HPDE6-E6E7 (cell line): ENCODE measurements at regions not wholly inside any gene's neighbourhood (a gene's known extent, or its start where the extent isn't known, plus 50 kb on each side); places are given as distances from the start of the nearest gene placed in this dataset.
A peak's percentile ranks its signal among the peaks of the same experiment; 100 is the strongest.
"Not testable (repeated sequence)": the region's sequence is repeated elsewhere in the genome, so short reads cannot be mapped to it uniquely, and the experiment has no call there.

Experiments
- DNase-seq: peaks from one replicate; pipeline ENCODE4 v3.0.0; 2011; ENCODE audit warnings: missing footprints; ENCODE audit errors: extremely low spot score

DNA sequence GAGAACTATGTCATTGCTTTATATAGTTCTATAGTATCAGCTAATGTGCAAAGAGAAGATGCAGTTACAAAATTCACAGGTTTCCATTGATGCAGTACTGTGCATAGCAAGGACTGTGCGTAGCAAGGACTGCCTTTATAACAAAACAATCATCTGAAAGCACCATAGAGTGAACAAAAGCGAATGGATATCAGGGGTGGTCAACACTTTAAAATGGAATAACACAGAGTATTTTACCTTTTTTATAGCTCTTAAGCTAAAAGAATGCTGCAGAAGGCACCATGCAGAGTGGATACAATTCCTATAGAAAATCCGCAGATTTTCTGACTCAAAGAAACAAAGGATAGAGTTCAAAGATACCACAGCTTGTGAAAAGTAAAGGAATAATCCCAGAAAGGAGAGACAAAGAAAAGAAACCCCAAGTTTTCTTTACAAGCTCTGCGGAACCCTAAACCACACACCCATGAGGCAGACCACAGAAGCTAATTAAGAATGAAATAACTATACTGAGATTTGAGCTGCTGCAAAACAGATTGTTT, 229.9 kb upstream of the DTNA start:
- DNase-seq, result no peak

DNA sequence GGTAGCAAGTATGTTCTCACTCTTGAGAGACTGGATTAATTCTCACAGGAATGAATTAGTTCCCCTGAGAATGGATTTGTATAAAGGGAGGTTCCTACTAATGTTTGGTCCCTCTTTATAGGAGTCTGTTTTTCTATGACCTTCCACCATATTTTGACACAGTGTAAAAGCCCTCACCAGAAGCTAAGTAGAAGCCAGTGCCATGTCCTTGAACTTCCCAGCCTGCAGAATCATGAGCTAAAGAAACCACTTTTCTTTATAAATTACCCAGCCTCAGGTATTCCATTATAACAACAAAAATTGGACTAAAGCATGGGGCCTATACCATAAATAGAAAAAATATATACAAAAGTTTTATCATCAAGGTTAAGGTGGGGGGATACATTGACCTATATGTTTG, 227.9 kb upstream of the DTNA start:
- no peak for DNase-seq

DNA sequence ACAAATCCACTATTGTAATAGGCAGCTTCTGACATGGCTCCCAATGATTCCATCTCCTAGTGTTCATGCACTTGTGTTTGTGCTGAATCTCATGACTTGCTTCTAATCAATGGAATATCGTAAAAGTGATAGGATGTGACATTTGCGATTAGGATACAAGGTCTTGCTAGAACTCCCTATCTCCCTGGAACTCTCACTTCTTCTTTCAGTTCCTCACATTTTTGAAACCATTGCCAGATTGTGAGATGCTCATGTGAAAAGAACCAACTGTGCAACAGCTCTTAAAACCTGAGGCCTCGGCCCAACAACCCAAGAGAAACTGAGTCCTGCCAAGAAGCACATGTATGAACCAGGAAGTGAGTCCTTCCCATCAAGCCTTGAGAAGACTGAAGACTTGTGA, 226.9 kb upstream of the DTNA start:
- DNase-seq, result no peak

DNA sequence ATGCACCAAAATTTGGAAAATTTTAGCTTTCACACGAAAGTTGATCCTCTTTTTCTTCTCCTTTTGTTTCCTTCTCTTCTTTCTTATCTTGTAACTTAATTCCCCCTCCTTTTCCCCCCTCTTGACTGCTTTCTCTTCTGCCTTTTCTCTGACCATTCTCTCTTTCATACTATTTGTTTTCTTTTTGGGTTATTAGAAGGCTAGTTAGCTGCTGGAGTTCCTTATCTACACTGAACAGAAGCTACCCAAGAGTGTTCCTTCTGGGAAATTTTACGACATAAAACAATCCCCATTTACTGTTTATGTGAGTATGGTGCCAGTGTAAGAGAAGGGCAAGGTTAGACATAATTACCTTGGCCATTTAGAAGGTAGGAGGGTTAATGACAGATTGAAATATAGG, 218.4 kb upstream of the DTNA start:
- DNase-seq, result no peak

DNA sequence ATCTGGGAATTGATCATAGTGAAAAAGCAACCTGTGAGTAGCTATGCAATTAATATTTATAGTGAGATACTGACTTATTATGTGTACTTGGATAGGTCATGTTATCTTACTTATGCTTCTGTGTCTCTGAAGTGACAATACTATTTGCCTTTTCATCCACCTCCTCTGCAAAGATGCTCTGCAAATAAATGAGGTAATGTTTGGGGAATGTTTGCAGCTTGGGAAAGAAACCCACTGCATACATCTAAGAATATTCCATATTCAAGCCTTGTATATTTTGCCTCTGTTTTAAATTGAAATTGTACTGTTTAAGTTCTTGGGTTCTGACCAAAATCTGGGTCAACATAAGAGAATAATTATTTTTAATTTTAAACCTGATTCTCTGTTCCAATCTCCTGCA, 217.4 kb upstream of the DTNA start:
- DNase-seq, result no peak

DNA sequence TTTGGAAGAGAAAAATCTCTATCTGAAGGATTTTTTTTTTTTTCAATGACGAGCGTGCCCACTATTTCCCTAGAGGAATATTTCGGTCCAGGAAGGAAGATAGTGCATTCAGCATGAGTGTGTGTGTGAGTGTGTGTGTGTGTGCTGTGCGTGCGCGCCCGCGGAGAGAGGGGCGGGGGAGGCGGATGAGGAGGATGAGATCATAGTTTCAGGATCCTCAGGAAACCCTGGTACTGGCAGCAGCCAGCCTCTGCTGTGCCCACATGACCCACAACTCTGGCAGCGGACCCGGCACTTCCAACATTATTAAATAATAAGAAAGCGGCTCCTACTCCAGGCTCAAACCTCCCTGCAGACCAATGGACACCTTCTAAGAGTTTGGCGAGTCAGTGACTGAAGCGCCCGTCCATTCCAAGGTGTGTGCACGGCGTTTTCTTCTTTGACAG, 217.0 kb upstream of the DTNA start:
- DNase-seq, result peak; percentile 34

DNA sequence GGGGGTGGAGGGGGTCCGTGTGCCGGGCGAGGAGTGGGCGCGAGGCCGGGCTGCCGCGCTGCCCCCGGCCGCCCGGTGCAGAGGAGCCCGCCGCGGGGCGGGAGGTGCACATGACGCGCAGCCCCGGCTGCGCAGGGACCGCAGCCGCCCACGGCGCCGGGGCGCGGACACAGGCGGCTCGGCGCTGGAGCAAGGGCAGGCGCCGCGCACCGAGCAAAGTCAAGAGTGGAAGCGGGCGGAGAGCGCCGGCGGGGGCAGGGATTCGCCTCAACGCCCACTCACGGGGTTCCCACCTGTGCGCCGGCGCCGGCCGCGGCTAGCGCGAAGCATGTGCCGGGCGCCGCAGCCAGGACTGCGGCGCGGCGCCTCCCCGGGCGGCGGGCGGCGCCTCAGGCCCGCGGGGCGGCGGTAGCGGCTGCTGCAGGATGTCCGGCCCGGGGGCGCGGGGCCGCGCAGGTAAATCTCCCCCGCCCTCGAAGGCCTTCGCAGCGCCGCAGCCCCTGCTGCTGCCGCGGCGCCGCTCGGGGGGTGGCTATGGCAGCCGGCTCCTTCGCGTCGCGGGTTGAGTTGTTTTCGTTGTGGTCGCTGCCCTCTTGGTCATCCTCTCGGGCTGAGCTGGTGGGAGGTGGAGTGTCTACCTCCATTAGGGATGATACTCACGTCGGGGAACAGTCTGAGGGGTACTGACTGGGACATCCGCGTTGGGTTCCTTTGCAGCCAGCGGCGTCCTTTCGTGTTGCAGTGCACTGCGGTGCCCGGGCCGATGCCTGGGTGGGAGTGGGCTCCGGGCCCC, 216.3 kb upstream of the DTNA start:
- DNase-seq, result no peak

DNA sequence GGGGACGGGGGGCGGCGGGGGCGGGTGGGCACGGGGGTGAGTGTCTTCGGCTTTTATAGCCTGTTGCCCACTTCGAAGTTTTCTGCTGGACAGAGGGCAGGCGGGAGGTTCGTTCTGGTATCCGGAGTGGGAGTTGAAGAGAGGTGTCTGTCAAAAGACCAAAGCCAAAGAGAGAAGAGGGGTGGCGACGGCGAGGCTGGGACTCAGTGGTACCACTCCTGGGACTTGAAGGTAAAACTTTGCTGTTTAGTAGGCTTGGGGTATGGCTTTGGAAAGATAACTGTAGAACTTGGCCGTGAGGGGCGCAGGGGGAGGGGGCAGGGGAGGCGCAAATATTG, 215.8 kb upstream of the DTNA start:
- no peak for DNase-seq

DNA sequence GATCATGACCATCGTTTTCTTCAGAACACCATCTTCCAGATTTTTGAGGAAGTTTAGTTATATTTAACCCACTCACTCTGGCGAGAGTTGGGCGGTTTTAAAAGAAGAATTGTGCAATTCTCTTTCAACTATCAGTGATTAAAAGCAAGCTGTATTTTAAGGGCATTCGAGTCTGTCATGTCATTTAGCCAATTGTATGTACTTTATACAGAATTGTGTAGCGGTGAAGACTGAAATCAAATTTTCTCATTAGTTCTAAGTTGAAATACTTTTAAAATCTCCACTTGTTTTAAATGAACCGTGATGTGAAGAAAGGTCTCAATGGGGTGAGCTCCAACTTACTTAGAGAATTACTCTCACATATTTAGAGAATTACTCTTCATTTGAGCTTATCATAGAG, 214.6 kb upstream of the DTNA start:
- no peak for DNase-seq

DNA sequence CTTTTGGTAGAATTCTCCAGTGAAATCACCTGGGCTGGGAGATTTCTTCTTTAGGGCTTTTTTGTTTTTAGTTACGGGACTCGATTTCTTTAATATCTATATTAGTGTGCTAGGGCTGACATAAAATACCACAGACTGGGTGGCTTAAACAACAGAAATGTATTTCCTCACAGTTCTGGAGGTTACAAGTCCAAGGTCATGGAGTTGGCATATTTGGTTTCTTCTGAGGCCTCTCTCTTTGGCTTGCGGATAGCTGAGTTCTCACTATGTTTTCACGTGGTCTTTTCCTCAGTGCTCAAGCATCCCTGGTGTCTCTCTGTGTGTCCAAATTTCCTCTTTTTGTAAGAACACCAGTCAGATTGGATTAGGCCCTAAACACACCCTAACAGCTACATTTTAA, 208.5 kb upstream of the DTNA start:
- DNase-seq, result no peak

DNA sequence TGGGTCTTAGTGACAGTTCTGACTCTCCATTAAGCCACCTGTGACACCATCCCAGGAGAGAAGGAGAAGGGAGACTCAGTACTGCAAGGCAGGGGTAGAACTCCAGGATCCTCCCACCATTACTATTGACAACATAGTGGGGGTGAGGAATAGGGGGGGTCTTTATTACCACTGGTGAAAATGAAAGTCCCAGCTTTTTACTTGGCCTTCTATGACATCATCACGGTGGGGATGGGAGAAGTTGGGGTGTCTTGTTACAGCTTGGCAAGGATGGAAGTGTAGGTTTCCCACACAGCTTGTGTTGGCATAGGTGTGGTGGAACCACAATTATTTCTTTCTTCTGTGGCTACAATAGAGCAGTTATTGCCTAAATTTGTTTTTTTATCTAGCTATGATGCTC, 203.9 kb upstream of the DTNA start:
- DNase-seq, result no peak

DNA sequence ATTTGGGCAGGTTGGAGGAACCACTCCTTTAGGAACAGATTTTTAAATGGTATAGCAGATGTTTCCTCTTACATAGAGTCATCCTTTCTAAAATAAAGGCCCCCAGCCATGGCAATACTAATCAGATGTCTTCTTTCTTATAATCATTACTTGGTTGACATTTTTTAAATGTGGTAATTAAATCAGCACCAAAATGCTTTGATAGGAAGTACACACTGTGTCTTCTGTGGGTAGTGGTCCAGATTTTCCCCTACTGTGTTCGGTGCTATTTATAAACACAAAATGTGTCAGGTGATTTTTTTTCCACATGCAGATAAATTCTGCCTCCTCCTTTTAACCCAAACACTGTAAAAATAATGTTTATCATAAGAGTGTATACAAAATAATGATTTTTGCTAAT, 200.9 kb upstream of the DTNA start:
- no peak for DNase-seq

DNA sequence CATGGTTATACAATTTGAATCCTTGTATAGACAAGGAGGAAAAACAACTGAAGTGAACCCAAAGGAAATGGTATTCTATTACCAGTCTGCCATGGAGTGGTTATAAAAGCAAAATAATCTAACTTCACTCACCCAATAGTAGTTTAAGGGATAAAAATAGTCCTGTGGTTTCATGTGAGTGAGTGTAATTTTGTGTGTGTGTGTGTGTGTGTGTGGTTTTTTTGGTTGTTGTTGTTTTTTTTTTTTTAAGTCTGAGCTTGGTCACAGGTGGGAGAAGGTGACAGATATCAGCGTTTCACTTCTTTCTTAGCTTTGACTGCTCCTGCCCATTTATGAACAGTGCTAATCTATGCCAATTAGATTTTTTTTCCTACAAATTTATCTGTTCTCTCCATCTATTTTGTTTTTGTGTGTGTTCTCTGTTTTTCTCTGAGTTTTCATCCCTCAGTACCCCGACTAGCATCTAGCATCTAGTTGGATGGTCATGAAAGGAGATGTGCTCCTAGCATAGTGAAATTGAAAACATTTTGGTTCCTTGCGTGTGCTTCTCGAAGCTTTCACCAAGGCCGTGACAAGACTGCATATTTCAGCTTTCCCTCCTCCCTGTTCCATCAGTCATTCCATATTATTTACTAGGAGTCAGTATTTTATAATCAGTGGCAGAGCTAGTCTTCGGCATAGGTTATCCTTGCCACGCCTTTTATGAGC, 200.1 kb upstream of the DTNA start:
- no peak for DNase-seq

DNA sequence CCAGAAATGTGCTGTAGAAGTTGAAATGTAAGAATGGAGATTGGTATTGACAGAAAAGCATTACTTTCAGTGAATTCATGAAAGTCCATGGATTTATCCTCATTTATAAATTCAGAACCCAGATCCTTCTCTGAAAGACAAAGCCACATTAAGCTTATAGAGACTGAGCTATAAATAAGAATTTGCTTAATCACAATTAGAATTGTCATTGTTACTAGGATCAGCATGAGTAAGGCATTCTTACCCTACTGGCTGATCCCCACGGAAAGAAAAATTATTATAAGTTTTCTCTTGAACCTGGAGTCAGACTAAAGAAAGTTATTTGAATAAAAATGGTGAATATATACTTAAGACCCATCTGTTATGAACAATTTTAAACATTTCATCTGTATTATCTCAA, 199.2 kb upstream of the DTNA start:
- no peak for DNase-seq

DNA sequence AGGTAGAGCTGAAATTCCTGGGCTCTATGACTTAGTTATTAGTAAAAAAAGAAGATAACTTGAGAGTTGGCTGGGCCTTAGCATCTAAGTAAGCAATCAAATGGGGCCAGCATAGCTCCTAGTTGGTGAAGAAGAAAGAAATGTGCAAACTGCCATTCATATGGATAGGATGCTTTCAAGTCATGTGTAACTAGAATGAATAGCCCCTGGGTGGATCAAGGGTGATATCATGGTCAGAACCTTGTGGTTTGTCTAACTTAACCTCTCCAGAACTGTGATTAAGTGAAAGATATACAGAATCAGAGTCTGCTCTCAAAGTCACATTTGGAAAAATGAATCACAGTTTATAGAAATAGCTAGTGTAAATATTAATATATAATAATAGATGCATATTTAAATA, 198.7 kb upstream of the DTNA start:
- no peak for DNase-seq

DNA sequence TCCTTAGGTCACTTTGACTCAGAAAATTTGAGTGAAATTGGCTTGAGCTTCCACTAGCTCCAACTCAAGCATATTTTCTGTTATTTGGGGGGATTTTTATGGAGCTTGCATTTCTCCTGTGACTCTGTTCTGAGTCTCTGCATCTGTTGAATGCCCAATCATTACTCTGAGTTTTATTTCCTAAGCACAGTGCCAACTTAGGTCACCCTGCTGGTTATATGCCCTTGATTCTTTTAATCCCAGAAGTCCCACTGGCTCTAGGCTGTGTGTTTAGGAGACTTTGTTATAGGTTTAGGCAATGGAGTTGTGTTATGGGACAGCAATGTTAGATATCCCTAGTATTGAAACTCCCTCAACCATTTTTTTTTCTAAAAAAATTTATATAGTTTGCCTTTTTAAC, 198.2 kb upstream of the DTNA start:
- DNase-seq, result no peak

DNA sequence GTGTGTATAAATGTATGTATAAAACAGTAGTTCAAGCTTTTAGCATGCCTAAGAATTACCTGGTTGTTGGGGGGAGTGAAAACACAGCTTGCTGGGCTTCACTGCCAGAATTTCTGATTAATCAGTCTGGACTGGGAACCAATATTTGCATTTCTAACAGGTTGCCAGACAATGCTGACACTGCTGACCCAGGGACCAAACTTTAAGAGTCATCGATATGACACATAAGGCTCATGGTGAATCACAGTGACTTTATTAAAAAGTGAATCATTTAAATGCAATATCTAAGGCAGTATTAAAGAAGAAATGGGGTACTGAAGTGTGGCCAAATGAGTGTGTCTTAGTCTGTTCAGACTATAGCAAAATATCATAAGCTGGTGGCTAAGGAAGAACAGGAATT, 195.9 kb upstream of the DTNA start:
- DNase-seq, result no peak

DNA sequence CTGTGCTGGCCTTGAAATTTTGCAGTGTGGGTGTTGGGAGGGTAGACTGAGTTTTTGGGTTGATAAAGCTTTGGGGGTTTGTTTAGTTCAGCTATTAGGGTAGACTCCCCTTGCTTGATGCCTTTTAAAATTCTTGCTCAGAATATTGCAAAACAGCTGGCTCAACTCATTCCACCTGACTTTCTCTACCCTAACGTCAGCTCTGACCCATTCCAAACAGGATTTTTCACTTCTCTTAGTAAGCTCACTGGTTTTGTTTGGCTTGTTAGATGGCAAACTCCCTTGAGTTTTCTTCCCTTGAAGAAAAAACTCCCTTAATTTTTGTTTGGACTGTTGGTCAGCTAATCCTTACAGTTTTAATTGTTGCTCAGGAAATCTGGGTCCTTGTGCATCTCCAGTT, 195.1 kb upstream of the DTNA start:
- no peak for DNase-seq

DNA sequence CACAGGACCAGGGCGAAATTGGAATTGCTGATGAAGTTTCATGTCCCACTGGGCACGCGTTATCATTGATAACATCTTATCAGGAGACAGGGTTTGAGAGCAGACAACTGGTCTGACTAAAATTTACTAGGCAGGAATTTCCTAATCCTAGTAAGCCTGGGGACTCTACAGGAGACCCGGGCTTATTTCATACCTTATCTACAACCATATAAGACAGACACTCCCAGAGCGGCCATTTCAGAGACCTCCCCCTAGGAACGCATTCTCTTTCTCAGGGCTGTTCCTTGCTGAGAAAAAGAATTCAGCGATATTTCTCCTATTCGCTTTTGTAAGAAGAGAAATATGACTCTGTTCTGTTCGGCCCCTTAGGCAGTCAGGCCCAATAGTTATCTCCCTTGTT, 193.7 kb upstream of the DTNA start:
- DNase-seq, result not testable (repeated sequence)

DNA sequence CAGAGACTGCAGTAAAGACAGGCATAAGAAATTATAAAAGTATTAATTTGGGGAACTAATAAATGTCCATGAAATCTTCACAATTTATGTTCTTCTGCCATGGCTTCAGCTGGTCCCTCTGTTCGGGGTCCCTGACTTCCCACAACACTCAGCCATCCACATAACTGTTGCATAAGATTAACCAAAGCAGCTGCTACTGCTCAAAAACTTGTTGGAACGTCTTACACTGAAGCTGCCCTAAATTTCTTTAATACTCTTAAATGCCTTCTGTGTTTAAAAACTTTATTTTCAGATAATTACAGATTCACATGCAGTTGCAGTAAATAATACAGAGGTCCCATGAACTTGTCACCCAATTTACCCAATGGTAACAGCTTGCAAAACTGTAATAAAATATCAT, 193.1 kb upstream of the DTNA start:
- DNase-seq, result not testable (repeated sequence)

DNA sequence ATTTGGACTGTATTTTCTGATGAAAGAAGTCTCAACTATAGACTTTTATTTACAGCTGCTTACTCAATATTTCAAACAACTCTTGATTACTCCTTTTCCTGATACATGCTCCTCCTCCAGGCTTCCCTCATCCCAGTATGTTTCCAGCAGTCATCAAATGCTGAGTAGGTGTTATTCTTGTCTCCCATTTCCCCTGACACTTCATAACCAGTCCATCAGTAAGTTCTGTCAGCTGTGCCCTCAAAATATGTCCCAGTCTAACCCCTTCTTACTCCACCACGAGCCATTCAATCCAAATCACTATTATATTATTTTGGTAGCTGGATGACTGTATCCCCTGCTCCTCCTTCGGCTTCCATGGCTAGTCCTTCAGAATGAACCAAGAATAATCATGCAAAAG, 189.1 kb upstream of the DTNA start:
- no peak for DNase-seq

DNA sequence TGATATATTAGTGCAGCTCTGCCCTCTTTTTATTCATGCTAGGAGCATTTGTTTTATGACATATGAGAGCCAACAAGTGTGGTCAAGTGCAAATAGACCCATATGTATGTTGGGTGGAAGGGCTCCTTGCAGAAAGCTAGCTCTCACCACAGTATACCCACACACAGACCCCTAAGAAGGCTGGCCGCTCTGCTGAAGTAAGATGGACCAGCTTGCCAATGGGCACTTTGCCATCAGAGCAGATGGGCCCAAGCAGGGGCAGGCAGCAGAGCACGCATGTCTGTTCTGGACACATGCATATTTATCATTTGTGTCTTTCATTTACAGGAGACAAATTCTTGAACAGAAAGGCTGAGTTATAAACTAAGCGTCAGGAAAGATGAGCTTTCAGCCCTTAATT, 187.5 kb upstream of the DTNA start:
- DNase-seq, result no peak

DNA sequence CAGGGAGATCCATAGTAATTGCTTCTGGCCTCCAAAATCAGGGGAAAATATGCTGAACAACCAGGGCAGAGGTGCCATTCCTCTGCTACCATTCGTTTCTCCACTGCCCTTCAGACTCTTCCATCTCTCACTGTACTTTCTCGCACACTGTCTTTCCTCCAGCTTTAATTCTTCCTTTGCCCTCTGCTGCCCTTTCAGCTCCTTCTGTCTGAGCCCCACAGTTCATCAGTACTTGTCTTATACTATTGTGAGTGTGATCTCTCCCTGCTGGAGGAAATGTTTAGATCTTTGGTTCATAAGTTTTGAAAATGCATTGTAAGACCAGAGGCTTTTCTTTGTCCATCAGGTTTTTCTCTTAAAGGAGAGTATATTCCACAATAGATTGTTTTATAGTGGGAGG, 184.9 kb upstream of the DTNA start:
- DNase-seq, result no peak
